ENCODE measurements at regions not wholly inside any gene's neighbourhood (a gene's known extent, or its start where the extent isn't known, plus 50 kb on each side); places are given as distances from the start of the nearest gene placed in this dataset.

GRCh38 chr12:78645956-78646355, 218.6 kb upstream of the SYT1 start (continued):
- TF ChIP-seq ZFP3 (CRISPR knock-in tag; IDR thresholded peaks at IDR 0.05) (no peak), SNAI2 (CRISPR knock-in tag; IDR thresholded peaks at IDR 0.05) (no peak), CSRNP3 (CRISPR knock-in tag; IDR thresholded peaks at IDR 0.05) (no peak)

- no peak for ATAC-seq
- TF ChIP-seq OSR1 (CRISPR knock-in tag; IDR thresholded peaks at IDR 0.05), result no peak
- TF ChIP-seq SNAI2 (CRISPR knock-in tag; IDR thresholded peaks at IDR 0.05), result no peak
- no peak for TF ChIP-seq PPARA (CRISPR knock-in tag; IDR thresholded peaks at IDR 0.05; ENCODE audit: borderline replicate concordance)
- no peak for TF ChIP-seq TOX (CRISPR knock-in tag; IDR thresholded peaks at IDR 0.05; ENCODE audit: borderline replicate concordance)
- TF ChIP-seq CSRNP3 (CRISPR knock-in tag; IDR thresholded peaks at IDR 0.05), result no peak
- no peak for TF ChIP-seq ZFP3 (CRISPR knock-in tag; IDR thresholded peaks at IDR 0.05)
- no peak for TF ChIP-seq ZNF565 (CRISPR knock-in tag; conservative IDR thresholded peaks at IDR 0.05; ENCODE audit: low read depth)
- TF ChIP-seq ISL1 (CRISPR knock-in tag; IDR thresholded peaks at IDR 0.05), result no peak
- no peak for TF ChIP-seq CREB5 (CRISPR knock-in tag; IDR thresholded peaks at IDR 0.05; ENCODE audit: low read depth)
- no peak for TF ChIP-seq ZNF70 (CRISPR knock-in tag; IDR thresholded peaks at IDR 0.05)
- no peak for TF ChIP-seq ARNTL (CRISPR knock-in tag; IDR thresholded peaks at IDR 0.05; ENCODE audit: borderline replicate concordance, low read depth)
- TF ChIP-seq ZNF8 (CRISPR knock-in tag; IDR thresholded peaks at IDR 0.05), result no peak
- no peak for TF ChIP-seq BACH2 (CRISPR knock-in tag; IDR thresholded peaks at IDR 0.05; ENCODE audit: borderline replicate concordance)
- no peak for TF ChIP-seq ESRRG (CRISPR knock-in tag; IDR thresholded peaks at IDR 0.05)
- no peak for TF ChIP-seq PATZ1 (CRISPR knock-in tag; IDR thresholded peaks at IDR 0.05; ENCODE audit: borderline replicate concordance)
Observed at GRCh38 chr12:78651755-78652154, 212.8 kb upstream of the SYT1 start.

- ATAC-seq, result no peak
Observed at GRCh38 chr12:78666584-78666983, 198.0 kb upstream of the SYT1 start.

More at GRCh38 chr12:78666584-78666983, 198.0 kb upstream of the SYT1 start:
- TF ChIP-seq TOX (CRISPR knock-in tag; IDR thresholded peaks at IDR 0.05; ENCODE audit: borderline replicate concordance) (no peak), SNAI2 (CRISPR knock-in tag; IDR thresholded peaks at IDR 0.05) (no peak), CSRNP3 (CRISPR knock-in tag; IDR thresholded peaks at IDR 0.05) (no peak), GLIS3 (CRISPR knock-in tag; IDR thresholded peaks at IDR 0.05) (no peak), CREB5 (CRISPR knock-in tag; IDR thresholded peaks at IDR 0.05; ENCODE audit: low read depth) (no peak), RARB (CRISPR knock-in tag; IDR thresholded peaks at IDR 0.05) (no peak), PATZ1 (CRISPR knock-in tag; IDR thresholded peaks at IDR 0.05; ENCODE audit: borderline replicate concordance) (no peak), BACH2 (CRISPR knock-in tag; IDR thresholded peaks at IDR 0.05; ENCODE audit: borderline replicate concordance) (no peak), OSR1 (CRISPR knock-in tag; IDR thresholded peaks at IDR 0.05) (no peak), ZNF70 (CRISPR knock-in tag; IDR thresholded peaks at IDR 0.05) (no peak), TSHZ2 (CRISPR knock-in tag; IDR thresholded peaks at IDR 0.05) (no peak), CSDC2 (CRISPR knock-in tag; IDR thresholded peaks at IDR 0.05) (no peak), ZFP3 (CRISPR knock-in tag; IDR thresholded peaks at IDR 0.05) (no peak), ARNTL (CRISPR knock-in tag; IDR thresholded peaks at IDR 0.05; ENCODE audit: borderline replicate concordance, low read depth) (no peak), ZFP30 (CRISPR knock-in tag; IDR thresholded peaks at IDR 0.05) (no peak), TCF4 (CRISPR knock-in tag; IDR thresholded peaks at IDR 0.05; ENCODE audit: borderline replicate concordance) (no peak)

All from SK-N-SH treated with all-trans-retinoic acid at 6 μM for 48 hours (cell line).